ENCODE measurements at regions not wholly inside any gene's neighbourhood (a gene's known extent, or its start where the extent isn't known, plus 50 kb on each side); places are given as distances from the start of the nearest gene placed in this dataset.

DNA sequence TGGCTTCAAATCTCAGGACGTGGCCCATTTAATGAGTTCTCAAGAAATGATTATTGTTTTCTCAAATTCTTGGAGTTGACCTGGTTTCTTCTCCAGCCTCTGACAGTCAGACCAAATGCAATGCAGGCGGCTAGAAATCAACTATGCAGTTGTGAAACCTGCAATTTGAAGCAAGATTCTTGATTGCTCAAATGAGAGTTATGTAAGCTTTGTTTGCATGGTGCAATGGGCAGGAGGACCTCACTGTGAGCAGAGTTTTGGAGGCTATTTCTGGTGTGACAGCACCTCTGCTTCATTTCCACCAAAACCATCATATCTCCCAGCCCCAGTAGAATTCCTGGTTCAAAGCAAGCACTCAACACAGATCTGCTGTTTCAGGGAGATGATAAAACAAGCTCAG is 500.0 kb upstream of the KLF4 start:
- no peak overlapping the region for H3K9ac ChIP-seq (ENCODE audit: low read length)
- no peak overlapping the region for H3K4me2 ChIP-seq (ENCODE audit: low read length)
- no peak overlapping the region for H2AFZ ChIP-seq (ENCODE audit: low read depth, low read length, poor library complexity, severe bottlenecking)
- no peaks in the 10 kb centered on the region for H4K20me1 ChIP-seq (ENCODE audit: insufficient read depth)
- ChIA-PET RAD21 (ENCODE audit: low non-redundant PET in 1 of 2, low total read pairs in 2 of 2, uncharacterized antibody in 2 of 2, unreplicated experiment in 2 of 2) (no interaction called here), POLR2A (no interaction called here), CTCF (no interaction called here)
- H3K27me3 ChIP-seq (ENCODE audit: insufficient read depth, low read length): no peaks in the 10 kb centered on the region
- TF ChIP-seq FOSL1 (IDR thresholded peaks at IDR 0.05; ENCODE audit: low read depth) (no peak), CEBPB (IDR thresholded peaks at IDR 0.05; ENCODE audit: low read depth) (no peak), ZNF274 (IDR thresholded peaks at IDR 0.05; ENCODE audit: low read depth, low read length) (no peak), CBX3 (IDR thresholded peaks at IDR 0.05; ENCODE audit: low read depth) (no peak), POLR2AphosphoS5 (IDR thresholded peaks at IDR 0.05; ENCODE audit: low read depth, low read length) (no peak), ELF1 (IDR thresholded peaks at IDR 0.05; ENCODE audit: borderline replicate concordance, low read depth) (no peak), SRF (IDR thresholded peaks at IDR 0.05; ENCODE audit: low read depth) (no peak), CTCF (IDR thresholded peaks at IDR 0.05 in 2 of 3, conservative IDR thresholded peaks at IDR 0.05 in 1 of 3; ENCODE audit: borderline replicate concordance in 1 of 3, insufficient read depth in 1 of 3, low read depth in 2 of 3, low read length in 2 of 3) (no peak), EZH2phosphoT487 (IDR thresholded peaks at IDR 0.05; ENCODE audit: borderline replicate concordance) (no peak), YY1 (IDR thresholded peaks at IDR 0.05; ENCODE audit: extremely low read depth, insufficient replicate concordance, low read depth, low read length) (no peak), JUND (IDR thresholded peaks at IDR 0.05) (no peak), RAD21 (IDR thresholded peaks at IDR 0.05; ENCODE audit: low read depth) (no peak), POLR2A (IDR thresholded peaks at IDR 0.05; ENCODE audit: borderline replicate concordance, extremely low read depth, insufficient read depth, insufficient read length) (no peak), SP1 (IDR thresholded peaks at IDR 0.05; ENCODE audit: low read depth) (no peak), SIN3A (IDR thresholded peaks at IDR 0.05; ENCODE audit: low read depth) (no peak), ZBTB33 (IDR thresholded peaks at IDR 0.05; ENCODE audit: extremely low read depth, insufficient replicate concordance, low read length) (no peak), ZFX (IDR thresholded peaks at IDR 0.05) (no peak)
- TF ChIP-seq, protein P1, sequence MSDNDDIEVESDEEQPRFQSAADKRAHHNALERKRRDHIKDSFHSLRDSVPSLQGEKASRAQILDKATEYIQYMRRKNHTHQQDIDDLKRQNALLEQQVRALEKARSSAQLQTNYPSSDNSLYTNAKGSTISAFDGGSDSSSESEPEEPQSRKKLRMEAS (IDR thresholded peaks at IDR 0.05): no peak
- TF ChIP-seq, protein P2, sequence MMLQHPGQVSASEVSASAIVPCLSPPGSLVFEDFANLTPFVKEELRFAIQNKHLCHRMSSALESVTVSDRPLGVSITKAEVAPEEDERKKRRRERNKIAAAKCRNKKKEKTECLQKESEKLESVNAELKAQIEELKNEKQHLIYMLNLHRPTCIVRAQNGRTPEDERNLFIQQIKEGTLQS (IDR thresholded peaks at IDR 0.05): no peak
- no peak overlapping the region for H3K4me3 ChIP-seq (replicated peaks in 1 of 2; ENCODE audit: low read depth in 1 of 2, low read length in 2 of 2)
- intact Hi-C loops (cut with micrococcal nuclease): no loop called here
- no peaks in the 10 kb centered on the region for H3K79me2 ChIP-seq (ENCODE audit: insufficient read depth, low read length)
- H3K4me1 ChIP-seq (ENCODE audit: control insufficient read depth in 1 of 2, insufficient read depth in 2 of 2, low read length in 2 of 2): no peaks in the 10 kb centered on the region
- no peaks in the 10 kb centered on the region for H3K9me2 ChIP-seq (ENCODE audit: insufficient read depth)
- H3K36me3 ChIP-seq (ENCODE audit: control insufficient read depth in 1 of 2, insufficient read depth in 2 of 2, low read length in 2 of 2): no peaks in the 10 kb centered on the region
- DNase-seq (ENCODE audit: low read depth, low spot score): no peak
- ATAC-seq: no peak
- H3K27ac ChIP-seq (ENCODE audit: low read depth, low read length): no peak overlapping the region
- BruUV-seq (replicated peaks): no TSS peak
- no peaks in the 10 kb centered on the region for H3K9me3 ChIP-seq (ENCODE audit: control insufficient read depth in 1 of 2, insufficient read depth in 1 of 2, low read depth in 1 of 2, low read length in 2 of 2)

Data from HCT116 (cell line).